K562 (cell line): ENCODE measurements at regions not wholly inside any gene's neighbourhood (a gene's known extent, or its start where the extent isn't known, plus 50 kb on each side); places are given as distances from the start of the nearest gene placed in this dataset.

Experiments used
- ATAC-seq: fragments of 200-7000 bp; cut with Tn5 transposase; 3 replicates; pipeline ENCODE4 v1.9.1; 2020; ENCODE audit warnings: moderate library complexity
- BruUV-seq: library from RNA; stranded (reverse); fragments of 400-500 nt; replicated peaks from 2 replicates; lab custom pipeline; 2021; lab: Mats Ljungman, UMichigan
- CTCF ChIA-PET: fragments of 300-600 bp; formaldehyde crosslinking; extraction: SDS; loops from one replicate; lab custom pipeline; 2021; ENCODE audit warnings: low intra/inter-chr PET ratio; lab: Yijun Ruan, JAX
- POLR2A ChIA-PET: fragments of 300-600, 350-650 bp; sonication (Branson Sonifier 250); formaldehyde crosslinking; extraction: SDS; loops from one replicate; lab custom pipeline; 2021; ENCODE audit warnings: antibody characterized with exemption, inconsistent platforms; lab: Yijun Ruan, JAX
- DNase-seq, 4 experiments: peaks; one replicate each; pipeline versions ENCODE4 v3.0.0 to v3.0.0-alpha.2; 2011 to 2018; ENCODE audit warnings: low spot score in 3 of 4, mixed read lengths in 3 of 4; ENCODE audit errors: extremely low read depth in 1 of 4
- FAIRE-seq: peaks from 2 replicates; lab custom pipeline; 2011; peaks lifted over from hg19 to GRCh38; lab: Jason Lieb, UNC
- H2AFZ ChIP-seq: 2 replicates; pipeline ENCODE4 v1.6.0; 2011; ENCODE audit warnings: low read depth, low read length, control low read depth, inconsistent platforms
- H3K27ac ChIP-seq: fragments of 200-600 bp; 3 replicates; pipeline ENCODE4 v1.8.0; 2011; ENCODE audit warnings: low read depth, mild to moderate bottlenecking, control low read depth, inconsistent platforms, low read length, moderate library complexity, mixed read lengths; ENCODE audit errors: extremely low read depth
- H3K27me3 ChIP-seq, 2 experiments: fragments of 300-600 bp in 1 of 2; 2 replicates in 1 of 2; 3 replicates in 1 of 2; pipeline versions ENCODE4 v1.6.0 to v1.8.0; 2011; ENCODE audit warnings: inconsistent platforms in 2 of 2, low read length in 2 of 2, mild to moderate bottlenecking in 1 of 2, mixed read lengths in 1 of 2, moderate library complexity in 1 of 2; ENCODE audit not compliant: control insufficient read depth in 2 of 2, insufficient read depth in 2 of 2
- H3K36me3 ChIP-seq: fragments of 300-600 bp; 3 replicates; pipeline ENCODE4 v1.8.0; 2011; ENCODE audit warnings: mild to moderate bottlenecking, low read length, inconsistent platforms; ENCODE audit not compliant: control insufficient read depth, insufficient read depth
- H3K4me1 ChIP-seq, 2 experiments: fragments of 200-600 bp in 1 of 2; replicated peaks in 1 of 2; 2 replicates in 1 of 2; 3 replicates in 1 of 2; pipeline versions ENCODE4 v1.5.1 to v1.8.0; 2011; ENCODE audit warnings: inconsistent platforms in 2 of 2, low read length in 2 of 2, mild to moderate bottlenecking in 1 of 2, mixed read lengths in 1 of 2, moderate library complexity in 1 of 2; ENCODE audit not compliant: control insufficient read depth in 2 of 2, insufficient read depth in 2 of 2
- H3K4me2 ChIP-seq: 2 replicates; pipeline ENCODE4 v1.6.1; 2011; ENCODE audit warnings: low read length, control low read depth, inconsistent platforms, mixed read lengths; ENCODE audit not compliant: insufficient read depth
- H3K4me3 ChIP-seq: fragments of 200-600 bp; sonication (generic), shearing (Covaris generic); 2 replicates; pipeline ENCODE4 v1.5.1; 2016; ENCODE audit warnings: control low read depth, inconsistent platforms
- H3K79me2 ChIP-seq: fragments of 200-600 bp; 3 replicates; pipeline ENCODE4 v1.8.0; 2011; ENCODE audit warnings: low read length, inconsistent platforms; ENCODE audit not compliant: control insufficient read depth, insufficient read depth
- H3K9ac ChIP-seq, 2 experiments: 2 replicates each; pipeline versions ENCODE4 v1.6.0 to v1.6.1; 2011; ENCODE audit warnings: low read depth in 2 of 2, low read length in 2 of 2, control low read depth in 1 of 2, inconsistent platforms in 1 of 2, mild to moderate bottlenecking in 1 of 2, mixed read lengths in 1 of 2; ENCODE audit not compliant: insufficient read depth in 1 of 2
- H3K9me1 ChIP-seq: one replicate; pipeline ENCODE4 v1.6.0; 2011; ENCODE audit warnings: inconsistent platforms, mild to moderate bottlenecking, low read length, moderate library complexity; ENCODE audit not compliant: control insufficient read depth, insufficient read depth
- H3K9me3 ChIP-seq: replicated peaks from 2 replicates; pipeline ENCODE4 v1.5.1; 2011; ENCODE audit warnings: low read depth, low read length, inconsistent platforms; ENCODE audit not compliant: control insufficient read depth, insufficient read depth
- H4K20me1 ChIP-seq: replicated peaks from 2 replicates; pipeline ENCODE4 v1.6.1; 2011; ENCODE audit warnings: low read length, inconsistent platforms, mixed read lengths; ENCODE audit not compliant: control insufficient read depth, insufficient read depth
- ARNT ChIP-seq, 2 experiments: fragments of 450-650 bp; IDR thresholded peaks; 2 replicates each; pipeline ENCODE4 v1.6.1; 2016; ENCODE audit warnings: mild to moderate bottlenecking in 1 of 2
- CHD2 ChIP-seq: IDR thresholded peaks from 2 replicates; pipeline ENCODE4 v1.6.1; 2011; ENCODE audit warnings: low read depth, low read length
- DIDO1 ChIP-seq: fragments of 450-650 bp; IDR thresholded peaks from 2 replicates; pipeline ENCODE4 v1.6.1; 2016; ENCODE audit warnings: low read depth, missing biosample characterization, missing genetic modification characterization
- MIER1 ChIP-seq: fragments of 450-650 bp; IDR thresholded peaks from 2 replicates; pipeline ENCODE4 v1.6.1; 2016; ENCODE audit warnings: antibody characterized with exemption, mild to moderate bottlenecking, low read depth
- POLR2AphosphoS5 ChIP-seq: IDR thresholded peaks from 2 replicates; pipeline ENCODE4 v1.6.1; 2011; ENCODE audit warnings: mild to moderate bottlenecking, low read depth, low read length, moderate library complexity; ENCODE audit not compliant: control insufficient read depth, insufficient read depth
- ZFP1 ChIP-seq: fragments of 450-650 bp; formaldehyde crosslinking; IDR thresholded peaks from 2 replicates; pipeline ENCODE4 v1.4.0; 2020; ENCODE audit warnings: mild to moderate bottlenecking, mixed read lengths
- ZKSCAN1 ChIP-seq: fragments of 150-350 bp; IDR thresholded peaks from 2 replicates; pipeline ENCODE4 v1.6.1; 2016; ENCODE audit warnings: low read depth, low read length
- in situ Hi-C: fragments of 300-500 bp; cut with MboI; formaldehyde crosslinking; loops from 4 replicates; pipeline ENCODE4 v1.15.0; 2018; ENCODE audit warnings: inconsistent platforms, mixed read lengths
- intact Hi-C: fragments of 100-400 bp; cut with micrococcal nuclease; formaldehyde crosslinking; loops from 2 replicates; pipeline ENCODE4 v1.14.2; 2022
- TF ChIP-seq, protein P1 (sequence below): sonication (generic); formaldehyde crosslinking; IDR thresholded peaks from 2 replicates; pipeline ENCODE4 v1.8.0; 2022; ENCODE audit warnings: mild to moderate bottlenecking, missing genetic modification reagents
- TF ChIP-seq, protein P2 (sequence below): fragments of 200-600 bp; sonication (generic); IDR thresholded peaks from one replicate; pipeline ENCODE4 v1.6.1; 2012; ENCODE audit warnings: mild to moderate bottlenecking, low read depth, low read length, inconsistent platforms

DNA sequence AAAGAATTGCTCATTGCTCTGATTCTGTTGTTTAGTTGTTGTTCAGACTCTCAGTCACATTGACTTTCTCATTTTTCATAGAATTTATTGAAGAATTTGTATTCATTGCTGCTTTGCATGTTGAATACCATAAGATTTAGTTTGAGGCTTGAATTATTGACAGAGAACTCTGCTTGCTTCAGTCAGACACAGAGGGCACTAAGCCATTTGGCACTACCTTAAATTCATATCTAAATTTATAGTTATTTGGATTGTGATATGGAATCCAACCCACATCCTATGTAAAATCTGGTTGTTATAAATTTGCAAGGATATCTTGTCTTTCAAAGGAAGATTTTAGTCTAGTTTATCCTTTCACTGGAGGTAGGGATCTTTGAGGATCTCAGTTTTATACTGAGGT lies 1748.6 kb downstream of the BRINP3 start:
- no peak overlapping the region for H3K4me3 ChIP-seq
- no peak for DNase-seq
- no peak overlapping the region for H2AFZ ChIP-seq
- ATAC-seq = no peak
- no peaks in the 10 kb centered on the region for H3K9me1 ChIP-seq
- no peak overlapping the region for H3K9ac ChIP-seq
- no peaks in the 10 kb centered on the region for H3K27me3 ChIP-seq
- no peak for FAIRE-seq
- intact Hi-C loops (no loop called here), in situ Hi-C loops (no loop called here)
- no peaks in the 10 kb centered on the region for H3K36me3 ChIP-seq
- no peaks in the 10 kb centered on the region; the same call in 1 of the 2 replicates for H3K9me3 ChIP-seq
- H3K4me1 ChIP-seq = no peaks in the 10 kb centered on the region
- H4K20me1 ChIP-seq = no peaks in the 10 kb centered on the region
- no peak overlapping the region for H3K27ac ChIP-seq
- BruUV-seq = no TSS peak
- CTCF ChIA-PET = no interaction called here
- H3K79me2 ChIP-seq = no peaks in the 10 kb centered on the region
- H3K4me2 ChIP-seq = no peak overlapping the region
- POLR2A ChIA-PET = no interaction called here
- TF ChIP-seq ZKSCAN1 (no peak), DIDO1 (tag) (no peak), MIER1 (no peak), ZFP1 (CRISPR knock-in tag) (no peak), POLR2AphosphoS5 (no peak), CHD2 (no peak), ARNT (IDR thresholded peaks at IDR 0.05) (no peak)
- TF ChIP-seq, protein P1, sequence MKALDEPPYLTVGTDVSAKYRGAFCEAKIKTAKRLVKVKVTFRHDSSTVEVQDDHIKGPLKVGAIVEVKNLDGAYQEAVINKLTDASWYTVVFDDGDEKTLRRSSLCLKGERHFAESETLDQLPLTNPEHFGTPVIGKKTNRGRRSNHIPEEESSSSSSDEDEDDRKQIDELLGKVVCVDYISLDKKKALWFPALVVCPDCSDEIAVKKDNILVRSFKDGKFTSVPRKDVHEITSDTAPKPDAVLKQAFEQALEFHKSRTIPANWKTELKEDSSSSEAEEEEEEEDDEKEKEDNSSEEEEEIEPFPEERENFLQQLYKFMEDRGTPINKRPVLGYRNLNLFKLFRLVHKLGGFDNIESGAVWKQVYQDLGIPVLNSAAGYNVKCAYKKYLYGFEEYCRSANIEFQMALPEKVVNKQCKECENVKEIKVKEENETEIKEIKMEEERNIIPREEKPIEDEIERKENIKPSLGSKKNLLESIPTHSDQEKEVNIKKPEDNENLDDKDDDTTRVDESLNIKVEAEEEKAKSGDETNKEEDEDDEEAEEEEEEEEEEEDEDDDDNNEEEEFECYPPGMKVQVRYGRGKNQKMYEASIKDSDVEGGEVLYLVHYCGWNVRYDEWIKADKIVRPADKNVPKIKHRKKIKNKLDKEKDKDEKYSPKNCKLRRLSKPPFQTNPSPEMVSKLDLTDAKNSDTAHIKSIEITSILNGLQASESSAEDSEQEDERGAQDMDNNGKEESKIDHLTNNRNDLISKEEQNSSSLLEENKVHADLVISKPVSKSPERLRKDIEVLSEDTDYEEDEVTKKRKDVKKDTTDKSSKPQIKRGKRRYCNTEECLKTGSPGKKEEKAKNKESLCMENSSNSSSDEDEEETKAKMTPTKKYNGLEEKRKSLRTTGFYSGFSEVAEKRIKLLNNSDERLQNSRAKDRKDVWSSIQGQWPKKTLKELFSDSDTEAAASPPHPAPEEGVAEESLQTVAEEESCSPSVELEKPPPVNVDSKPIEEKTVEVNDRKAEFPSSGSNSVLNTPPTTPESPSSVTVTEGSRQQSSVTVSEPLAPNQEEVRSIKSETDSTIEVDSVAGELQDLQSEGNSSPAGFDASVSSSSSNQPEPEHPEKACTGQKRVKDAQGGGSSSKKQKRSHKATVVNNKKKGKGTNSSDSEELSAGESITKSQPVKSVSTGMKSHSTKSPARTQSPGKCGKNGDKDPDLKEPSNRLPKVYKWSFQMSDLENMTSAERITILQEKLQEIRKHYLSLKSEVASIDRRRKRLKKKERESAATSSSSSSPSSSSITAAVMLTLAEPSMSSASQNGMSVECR (CRISPR knock-in tag) = no peak
- TF ChIP-seq, protein P2, sequence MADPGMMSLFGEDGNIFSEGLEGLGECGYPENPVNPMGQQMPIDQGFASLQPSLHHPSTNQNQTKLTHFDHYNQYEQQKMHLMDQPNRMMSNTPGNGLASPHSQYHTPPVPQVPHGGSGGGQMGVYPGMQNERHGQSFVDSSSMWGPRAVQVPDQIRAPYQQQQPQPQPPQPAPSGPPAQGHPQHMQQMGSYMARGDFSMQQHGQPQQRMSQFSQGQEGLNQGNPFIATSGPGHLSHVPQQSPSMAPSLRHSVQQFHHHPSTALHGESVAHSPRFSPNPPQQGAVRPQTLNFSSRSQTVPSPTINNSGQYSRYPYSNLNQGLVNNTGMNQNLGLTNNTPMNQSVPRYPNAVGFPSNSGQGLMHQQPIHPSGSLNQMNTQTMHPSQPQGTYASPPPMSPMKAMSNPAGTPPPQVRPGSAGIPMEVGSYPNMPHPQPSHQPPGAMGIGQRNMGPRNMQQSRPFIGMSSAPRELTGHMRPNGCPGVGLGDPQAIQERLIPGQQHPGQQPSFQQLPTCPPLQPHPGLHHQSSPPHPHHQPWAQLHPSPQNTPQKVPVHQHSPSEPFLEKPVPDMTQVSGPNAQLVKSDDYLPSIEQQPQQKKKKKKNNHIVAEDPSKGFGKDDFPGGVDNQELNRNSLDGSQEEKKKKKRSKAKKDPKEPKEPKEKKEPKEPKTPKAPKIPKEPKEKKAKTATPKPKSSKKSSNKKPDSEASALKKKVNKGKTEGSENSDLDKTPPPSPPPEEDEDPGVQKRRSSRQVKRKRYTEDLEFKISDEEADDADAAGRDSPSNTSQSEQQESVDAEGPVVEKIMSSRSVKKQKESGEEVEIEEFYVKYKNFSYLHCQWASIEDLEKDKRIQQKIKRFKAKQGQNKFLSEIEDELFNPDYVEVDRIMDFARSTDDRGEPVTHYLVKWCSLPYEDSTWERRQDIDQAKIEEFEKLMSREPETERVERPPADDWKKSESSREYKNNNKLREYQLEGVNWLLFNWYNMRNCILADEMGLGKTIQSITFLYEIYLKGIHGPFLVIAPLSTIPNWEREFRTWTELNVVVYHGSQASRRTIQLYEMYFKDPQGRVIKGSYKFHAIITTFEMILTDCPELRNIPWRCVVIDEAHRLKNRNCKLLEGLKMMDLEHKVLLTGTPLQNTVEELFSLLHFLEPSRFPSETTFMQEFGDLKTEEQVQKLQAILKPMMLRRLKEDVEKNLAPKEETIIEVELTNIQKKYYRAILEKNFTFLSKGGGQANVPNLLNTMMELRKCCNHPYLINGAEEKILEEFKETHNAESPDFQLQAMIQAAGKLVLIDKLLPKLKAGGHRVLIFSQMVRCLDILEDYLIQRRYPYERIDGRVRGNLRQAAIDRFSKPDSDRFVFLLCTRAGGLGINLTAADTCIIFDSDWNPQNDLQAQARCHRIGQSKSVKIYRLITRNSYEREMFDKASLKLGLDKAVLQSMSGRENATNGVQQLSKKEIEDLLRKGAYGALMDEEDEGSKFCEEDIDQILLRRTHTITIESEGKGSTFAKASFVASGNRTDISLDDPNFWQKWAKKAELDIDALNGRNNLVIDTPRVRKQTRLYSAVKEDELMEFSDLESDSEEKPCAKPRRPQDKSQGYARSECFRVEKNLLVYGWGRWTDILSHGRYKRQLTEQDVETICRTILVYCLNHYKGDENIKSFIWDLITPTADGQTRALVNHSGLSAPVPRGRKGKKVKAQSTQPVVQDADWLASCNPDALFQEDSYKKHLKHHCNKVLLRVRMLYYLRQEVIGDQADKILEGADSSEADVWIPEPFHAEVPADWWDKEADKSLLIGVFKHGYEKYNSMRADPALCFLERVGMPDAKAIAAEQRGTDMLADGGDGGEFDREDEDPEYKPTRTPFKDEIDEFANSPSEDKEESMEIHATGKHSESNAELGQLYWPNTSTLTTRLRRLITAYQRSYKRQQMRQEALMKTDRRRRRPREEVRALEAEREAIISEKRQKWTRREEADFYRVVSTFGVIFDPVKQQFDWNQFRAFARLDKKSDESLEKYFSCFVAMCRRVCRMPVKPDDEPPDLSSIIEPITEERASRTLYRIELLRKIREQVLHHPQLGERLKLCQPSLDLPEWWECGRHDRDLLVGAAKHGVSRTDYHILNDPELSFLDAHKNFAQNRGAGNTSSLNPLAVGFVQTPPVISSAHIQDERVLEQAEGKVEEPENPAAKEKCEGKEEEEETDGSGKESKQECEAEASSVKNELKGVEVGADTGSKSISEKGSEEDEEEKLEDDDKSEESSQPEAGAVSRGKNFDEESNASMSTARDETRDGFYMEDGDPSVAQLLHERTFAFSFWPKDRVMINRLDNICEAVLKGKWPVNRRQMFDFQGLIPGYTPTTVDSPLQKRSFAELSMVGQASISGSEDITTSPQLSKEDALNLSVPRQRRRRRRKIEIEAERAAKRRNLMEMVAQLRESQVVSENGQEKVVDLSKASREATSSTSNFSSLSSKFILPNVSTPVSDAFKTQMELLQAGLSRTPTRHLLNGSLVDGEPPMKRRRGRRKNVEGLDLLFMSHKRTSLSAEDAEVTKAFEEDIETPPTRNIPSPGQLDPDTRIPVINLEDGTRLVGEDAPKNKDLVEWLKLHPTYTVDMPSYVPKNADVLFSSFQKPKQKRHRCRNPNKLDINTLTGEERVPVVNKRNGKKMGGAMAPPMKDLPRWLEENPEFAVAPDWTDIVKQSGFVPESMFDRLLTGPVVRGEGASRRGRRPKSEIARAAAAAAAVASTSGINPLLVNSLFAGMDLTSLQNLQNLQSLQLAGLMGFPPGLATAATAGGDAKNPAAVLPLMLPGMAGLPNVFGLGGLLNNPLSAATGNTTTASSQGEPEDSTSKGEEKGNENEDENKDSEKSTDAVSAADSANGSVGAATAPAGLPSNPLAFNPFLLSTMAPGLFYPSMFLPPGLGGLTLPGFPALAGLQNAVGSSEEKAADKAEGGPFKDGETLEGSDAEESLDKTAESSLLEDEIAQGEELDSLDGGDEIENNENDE = no peak
